ENCODE measurements at regions not wholly inside any gene's neighbourhood (a gene's known extent, or its start where the extent isn't known, plus 50 kb on each side); places are given as distances from the start of the nearest gene placed in this dataset.

DNA sequence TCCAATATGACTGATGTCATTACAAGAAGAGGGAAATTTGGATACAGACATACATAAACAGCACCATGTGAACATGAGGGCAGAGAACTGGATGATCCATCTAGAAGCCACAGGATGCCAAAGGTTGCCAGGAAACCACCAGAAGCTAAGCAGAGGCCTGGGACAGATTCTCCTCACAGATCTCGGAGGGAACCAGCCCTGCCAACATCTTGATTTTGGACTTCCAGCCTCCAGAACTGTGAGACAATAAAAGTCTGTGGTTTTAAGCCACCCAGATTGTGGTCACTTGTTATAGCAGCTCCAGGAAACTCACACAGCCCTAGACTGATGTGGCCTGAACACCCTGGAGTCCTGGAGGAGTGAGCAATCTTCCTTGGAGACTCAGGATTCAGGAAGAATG is 351.6 kb downstream of the EIPR1 start:
- no peaks in the 10 kb centered on the region for H3K4me1 ChIP-seq
- TF ChIP-seq, protein P1, sequence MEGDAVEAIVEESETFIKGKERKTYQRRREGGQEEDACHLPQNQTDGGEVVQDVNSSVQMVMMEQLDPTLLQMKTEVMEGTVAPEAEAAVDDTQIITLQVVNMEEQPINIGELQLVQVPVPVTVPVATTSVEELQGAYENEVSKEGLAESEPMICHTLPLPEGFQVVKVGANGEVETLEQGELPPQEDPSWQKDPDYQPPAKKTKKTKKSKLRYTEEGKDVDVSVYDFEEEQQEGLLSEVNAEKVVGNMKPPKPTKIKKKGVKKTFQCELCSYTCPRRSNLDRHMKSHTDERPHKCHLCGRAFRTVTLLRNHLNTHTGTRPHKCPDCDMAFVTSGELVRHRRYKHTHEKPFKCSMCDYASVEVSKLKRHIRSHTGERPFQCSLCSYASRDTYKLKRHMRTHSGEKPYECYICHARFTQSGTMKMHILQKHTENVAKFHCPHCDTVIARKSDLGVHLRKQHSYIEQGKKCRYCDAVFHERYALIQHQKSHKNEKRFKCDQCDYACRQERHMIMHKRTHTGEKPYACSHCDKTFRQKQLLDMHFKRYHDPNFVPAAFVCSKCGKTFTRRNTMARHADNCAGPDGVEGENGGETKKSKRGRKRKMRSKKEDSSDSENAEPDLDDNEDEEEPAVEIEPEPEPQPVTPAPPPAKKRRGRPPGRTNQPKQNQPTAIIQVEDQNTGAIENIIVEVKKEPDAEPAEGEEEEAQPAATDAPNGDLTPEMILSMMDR (IDR thresholded peaks at IDR 0.05), result no peak
- no peak overlapping the region for H3K27ac ChIP-seq
- no peaks in the 10 kb centered on the region for H3K27me3 ChIP-seq
- H3K4me3 ChIP-seq, result no peak overlapping the region
- DNase-seq, result no peak
- H3K36me3 ChIP-seq, result no peaks in the 10 kb centered on the region
- H3K9ac ChIP-seq (ENCODE audit: low read depth in 2 of 2, low read length in 2 of 2), result no peak overlapping the region
- H3K9me3 ChIP-seq, result no peaks in the 10 kb centered on the region
- intact Hi-C loops (cut with DNase I), result no loop called here

DNA sequence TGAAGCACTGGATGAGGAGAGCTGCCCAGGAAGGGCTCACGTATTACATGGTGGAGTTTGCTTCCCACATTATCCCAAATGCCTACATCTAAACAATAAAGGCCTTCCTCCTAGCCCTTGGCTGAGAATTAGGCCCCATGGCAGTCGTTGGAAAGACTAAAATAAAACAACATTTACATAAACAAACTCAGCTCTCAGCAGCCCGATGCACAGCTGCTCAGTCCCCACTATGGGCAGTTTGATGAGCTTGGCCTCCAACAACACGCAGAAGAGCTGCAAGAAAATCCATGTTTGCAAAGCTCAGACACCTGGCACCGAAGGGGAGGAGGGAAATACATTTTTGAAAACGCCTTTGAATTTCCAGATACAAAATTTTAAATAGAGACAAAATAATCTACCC is 352.4 kb downstream of the EIPR1 start:
- intact Hi-C loops (cut with DNase I), result no loop called here
- H3K27me3 ChIP-seq, result no peaks in the 10 kb centered on the region
- no peaks in the 10 kb centered on the region for H3K36me3 ChIP-seq
- TF ChIP-seq, protein P1 (IDR thresholded peaks at IDR 0.05), result no peak
- no peak overlapping the region for H3K27ac ChIP-seq
- H3K9ac ChIP-seq (ENCODE audit: low read depth in 2 of 2, low read length in 2 of 2), result no peak overlapping the region
- no peaks in the 10 kb centered on the region for H3K4me1 ChIP-seq
- no peak for DNase-seq
- H3K4me3 ChIP-seq, result no peak overlapping the region
- no peaks in the 10 kb centered on the region for H3K9me3 ChIP-seq

GRCh38 chr2:3024401-3024935 is 353.1 kb downstream of the EIPR1 start:
- no peak overlapping the region for H3K9ac ChIP-seq (ENCODE audit: low read depth in 2 of 2, low read length in 2 of 2)
- TF ChIP-seq, protein P1 (IDR thresholded peaks at IDR 0.05), result no peak
- no peaks in the 10 kb centered on the region for H3K27me3 ChIP-seq
- H3K4me1 ChIP-seq, result no peaks in the 10 kb centered on the region
- DNase-seq, result no peak
- no peaks in the 10 kb centered on the region for H3K9me3 ChIP-seq
- no peak overlapping the region for H3K4me3 ChIP-seq
- intact Hi-C loops (cut with DNase I), result no loop called here
- H3K36me3 ChIP-seq, result no peaks in the 10 kb centered on the region
- no peak overlapping the region for H3K27ac ChIP-seq

DNA sequence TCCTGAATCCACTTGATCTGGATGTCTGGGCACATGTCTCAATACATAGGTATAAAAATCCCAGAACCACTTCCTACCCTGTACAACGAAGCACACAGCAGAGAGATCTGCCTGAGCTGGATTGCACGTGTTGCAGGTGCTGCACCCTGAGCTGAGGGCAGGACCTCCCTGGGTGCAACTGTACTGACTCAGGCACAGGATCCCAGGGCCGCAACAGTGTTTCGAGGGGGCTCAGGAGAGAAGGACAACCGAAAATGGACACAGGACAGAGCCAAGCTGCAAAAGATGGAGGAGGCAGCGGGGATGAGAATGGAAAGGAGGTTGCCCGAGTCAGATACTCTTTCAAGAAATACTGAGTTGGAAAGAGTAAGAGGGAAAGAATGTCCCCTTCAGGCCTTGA is 354.1 kb downstream of the EIPR1 start:
- TF ChIP-seq, protein P1 (IDR thresholded peaks at IDR 0.05), result no peak
- no peaks in the 10 kb centered on the region for H3K4me1 ChIP-seq
- H3K9me3 ChIP-seq, result no peaks in the 10 kb centered on the region
- no peak overlapping the region for H3K4me3 ChIP-seq
- intact Hi-C loops (cut with DNase I), result no loop called here
- no peak for DNase-seq
- H3K9ac ChIP-seq (ENCODE audit: low read depth in 2 of 2, low read length in 2 of 2), result no peak overlapping the region
- no peaks in the 10 kb centered on the region for H3K36me3 ChIP-seq
- H3K27ac ChIP-seq, result no peak overlapping the region
- no peaks in the 10 kb centered on the region for H3K27me3 ChIP-seq

- Histone ChIP-seq H3K27me3 (no peaks in the 10 kb centered on the region), H3K4me3 (no peak overlapping the region), H3K9me3 (no peaks in the 10 kb centered on the region), H3K4me1 (no peaks in the 10 kb centered on the region), H3K27ac (no peak overlapping the region), H3K36me3 (no peaks in the 10 kb centered on the region), H3K9ac (ENCODE audit: low read depth in 2 of 2, low read length in 2 of 2) (no peak overlapping the region)
- intact Hi-C loops (cut with DNase I), result no loop called here
- DNase-seq, result no peak
- TF ChIP-seq, protein P1 (IDR thresholded peaks at IDR 0.05), result no peak
Observed at GRCh38 chr2:3022841-3023372, 354.7 kb downstream of the EIPR1 start.

Measured in colonic mucosa (tissue), 4 donors.